Renal pelvis (tissue), 1 donor: ENCODE measurements at regions not wholly inside any gene's neighbourhood (a gene's known extent, or its start where the extent isn't known, plus 50 kb on each side); places are given as distances from the start of the nearest gene placed in this dataset.
"Not testable (repeated sequence)": the region's sequence is repeated elsewhere in the genome, so short reads cannot be mapped to it uniquely, and the experiment has no call there.

Source experiments
- DNase-seq: peaks from one replicate; pipeline ENCODE4 v3.0.0-alpha.2; 2013

GRCh38 chr5:72651109-72651508, 143.9 kb upstream of the ZNF366 start:
- no peak for DNase-seq

- no peak for DNase-seq
These were observed 142.2 kb upstream of the ZNF366 start for GRCh38 chr5:72649449-72649848.

DNA sequence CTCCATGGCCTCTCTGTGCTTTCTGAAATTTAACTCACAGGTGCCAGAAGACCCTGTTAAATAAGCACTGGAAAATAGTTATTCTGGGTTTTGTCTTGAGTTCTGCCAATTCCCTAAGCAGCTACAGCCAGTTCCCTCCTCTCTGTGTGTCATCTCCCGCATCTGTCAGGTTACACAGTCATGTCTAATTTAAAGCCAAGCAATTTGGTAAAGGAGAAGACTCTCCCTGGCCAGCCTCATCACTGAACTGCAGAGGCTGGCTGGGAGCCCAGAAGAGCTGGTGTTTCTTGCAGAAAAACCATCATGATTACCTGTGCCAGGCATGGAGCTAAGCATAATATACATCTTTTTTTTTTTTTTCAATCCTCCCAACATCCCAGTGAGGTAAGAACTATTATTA, 141.3 kb upstream of the ZNF366 start:
- DNase-seq: no peak

- no peak for DNase-seq
These were observed 140.6 kb upstream of the ZNF366 start for GRCh38 chr5:72647806-72648205.

- DNase-seq: no peak
These were observed 139.1 kb upstream of the ZNF366 start for GRCh38 chr5:72646246-72646866.

- no peak for DNase-seq
These were observed 138.0 kb upstream of the ZNF366 start for GRCh38 chr5:72645064-72645846.

DNA sequence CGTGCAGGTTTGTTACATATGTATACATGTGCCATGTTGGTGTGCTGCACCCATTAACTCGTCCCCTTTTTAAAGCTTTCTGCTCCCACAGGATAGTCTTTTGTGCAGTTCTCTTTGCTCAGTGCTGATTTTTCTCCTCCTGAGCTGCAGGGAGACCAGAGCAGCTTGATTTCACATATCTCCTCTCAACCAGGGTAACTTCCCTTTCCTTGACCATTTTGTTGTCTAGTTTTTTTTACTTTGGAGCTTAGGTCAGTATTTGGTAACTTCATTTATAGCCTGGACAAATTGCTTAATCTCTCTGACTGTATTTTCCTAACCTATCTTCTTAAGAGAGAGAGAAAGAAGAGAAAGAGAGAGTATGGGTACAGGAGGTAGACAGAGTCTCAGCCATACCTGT, 137.1 kb upstream of the ZNF366 start:
- no peak for DNase-seq

- no peak for DNase-seq
These were observed 134.0 kb upstream of the ZNF366 start for GRCh38 chr5:72641164-72641563.

- no peak for DNase-seq
These were observed 129.8 kb upstream of the ZNF366 start for GRCh38 chr5:72637058-72637457.

DNA sequence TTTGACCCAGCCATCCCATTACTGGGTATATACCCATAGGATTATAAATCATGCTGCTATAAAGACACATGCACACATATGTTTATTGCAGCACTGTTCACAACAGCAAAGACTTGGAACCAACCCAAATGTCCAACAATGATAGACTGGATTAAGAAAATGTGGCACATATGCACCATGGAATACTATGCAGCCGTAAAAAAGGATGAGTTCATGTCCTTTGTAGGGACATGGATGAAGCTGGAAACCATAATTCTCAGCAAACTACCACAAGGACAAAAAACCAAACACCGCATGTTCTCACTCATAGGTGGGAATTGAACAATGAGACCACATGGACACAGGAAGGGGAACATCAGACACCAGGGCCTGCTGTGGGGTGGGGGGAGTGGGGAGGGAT, 129.4 kb upstream of the ZNF366 start:
- DNase-seq: not testable (repeated sequence)

DNA sequence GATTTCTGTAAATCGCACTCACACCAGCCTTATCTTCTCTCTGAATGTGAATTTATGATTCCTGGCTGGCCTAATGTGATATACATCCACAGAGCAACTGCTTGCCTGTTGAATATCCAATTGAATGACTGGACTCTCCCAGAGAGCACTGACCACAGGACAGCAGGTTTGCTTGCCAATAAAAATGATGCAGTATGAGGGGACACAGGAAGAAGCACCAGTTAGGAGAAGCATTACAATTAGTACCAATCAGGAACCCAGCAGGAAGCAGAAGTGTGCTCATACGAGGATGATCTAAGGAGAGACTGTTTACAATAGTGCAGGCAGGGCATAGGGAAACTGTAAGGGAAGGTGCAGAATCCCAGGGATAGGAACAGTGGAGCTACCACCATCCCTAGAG, 127.2 kb upstream of the ZNF366 start:
- DNase-seq: no peak

DNA sequence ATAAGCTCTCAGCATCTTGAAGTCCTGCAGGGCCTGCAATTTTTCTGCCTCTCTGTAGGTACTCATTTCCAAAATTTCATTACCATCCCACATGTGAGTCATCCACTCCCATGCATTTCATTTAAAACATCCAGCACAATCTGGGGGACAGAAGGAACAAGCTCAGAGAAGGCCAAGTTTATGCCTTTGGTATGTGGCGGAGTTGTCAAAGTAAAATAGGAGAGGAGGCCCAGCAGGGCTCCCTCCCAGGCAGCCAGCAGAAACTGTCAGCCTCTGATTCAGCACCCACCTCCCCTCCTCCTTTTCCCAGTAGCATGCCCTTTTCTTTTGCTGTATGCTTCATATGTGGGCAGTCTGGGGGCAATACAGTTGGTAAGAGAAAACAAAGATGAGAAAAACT, 126.4 kb upstream of the ZNF366 start:
- no peak for DNase-seq

DNA sequence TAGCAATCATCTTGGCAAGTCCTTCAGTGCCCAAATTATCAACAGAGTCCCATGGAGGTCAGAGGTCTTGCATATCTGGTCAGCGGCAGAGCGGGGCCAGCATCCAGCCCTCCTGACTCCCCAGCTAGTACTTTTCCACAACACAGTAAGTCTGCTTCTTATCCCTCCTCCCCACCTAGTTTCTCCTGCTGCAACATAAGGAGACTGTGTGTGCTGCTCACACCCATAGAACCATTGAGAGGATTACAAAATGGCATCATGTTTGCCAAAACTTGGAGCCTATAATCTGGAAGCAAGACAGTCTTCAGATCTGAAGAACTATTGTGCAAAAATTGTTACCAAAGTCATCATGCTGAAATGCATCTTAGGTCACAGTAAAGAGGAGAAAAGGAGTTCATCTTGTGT, 125.8 kb upstream of the ZNF366 start:
- no peak for DNase-seq

- no peak for DNase-seq
These were observed 123.5 kb upstream of the ZNF366 start for GRCh38 chr5:72630721-72631120.

DNA sequence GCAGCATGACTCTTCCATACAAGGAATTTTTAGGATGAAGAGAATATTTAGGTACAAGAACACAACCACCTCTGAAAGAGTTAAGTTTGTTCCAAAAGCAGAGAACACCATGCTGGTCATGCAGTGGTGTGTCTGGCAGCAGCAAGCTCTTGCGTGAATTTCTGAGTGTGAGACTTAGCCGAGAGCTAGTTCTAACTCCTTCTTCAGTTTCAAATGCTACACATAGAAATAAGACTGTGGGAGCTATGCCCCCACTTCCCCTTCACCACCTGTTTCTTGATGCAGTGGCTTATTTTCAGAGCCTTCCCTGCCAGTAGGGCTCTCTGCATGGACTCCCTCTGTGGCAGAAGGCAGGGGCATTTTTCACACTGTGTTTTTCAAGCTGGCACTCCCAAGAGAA, 122.9 kb upstream of the ZNF366 start:
- no peak for DNase-seq

DNA sequence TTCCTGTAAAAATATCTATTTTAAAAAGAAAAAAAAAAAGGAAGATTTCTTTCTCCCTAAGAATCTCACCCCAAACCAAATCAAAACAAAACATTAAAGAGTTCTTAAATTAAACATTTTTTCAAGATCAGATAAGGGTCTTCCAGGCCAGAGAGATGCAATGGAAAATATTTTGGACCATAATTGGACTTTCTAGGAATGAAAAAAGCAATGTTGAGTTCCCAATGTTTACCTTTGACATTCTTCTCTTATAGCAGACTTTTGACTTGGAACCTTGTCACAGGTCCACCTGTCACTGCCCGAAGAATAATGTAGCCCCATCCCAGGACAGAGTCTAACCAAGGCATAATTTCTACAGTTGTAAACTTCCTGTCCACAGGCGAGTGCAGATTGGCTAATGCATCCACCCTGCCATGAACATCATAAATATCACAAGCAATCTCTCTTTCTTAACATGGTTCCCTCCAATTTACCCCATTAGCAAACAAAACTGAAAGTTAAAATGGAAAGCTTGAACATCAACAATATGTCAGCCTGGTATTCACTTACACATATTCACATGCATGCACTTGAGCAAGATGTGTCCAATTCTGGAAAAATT, 121.7 kb upstream of the ZNF366 start:
- DNase-seq: no peak

DNA sequence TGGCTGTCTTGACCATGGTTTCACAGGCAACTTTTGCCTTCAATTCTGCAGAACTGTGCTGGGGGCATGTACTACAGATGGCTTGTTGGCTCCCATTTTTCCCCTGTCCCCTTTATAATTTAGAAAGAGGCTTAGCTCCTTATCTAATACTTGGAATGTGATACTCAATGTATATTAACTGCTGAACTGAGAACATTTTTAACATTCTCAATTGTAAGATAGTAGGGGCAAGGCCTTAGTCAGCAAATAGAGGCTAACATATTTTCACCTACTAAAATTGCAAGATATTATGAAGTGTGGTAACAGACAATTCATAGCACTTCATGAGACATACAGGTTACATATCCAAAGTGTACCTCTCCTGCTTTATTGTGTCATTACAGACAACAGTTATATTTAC, 118.1 kb upstream of the ZNF366 start:
- no peak for DNase-seq

GRCh38 chr5:72624641-72625236, 117.5 kb upstream of the ZNF366 start:
- no peak for DNase-seq

GRCh38 chr5:72623936-72624335, 116.7 kb upstream of the ZNF366 start:
- DNase-seq: no peak

DNA sequence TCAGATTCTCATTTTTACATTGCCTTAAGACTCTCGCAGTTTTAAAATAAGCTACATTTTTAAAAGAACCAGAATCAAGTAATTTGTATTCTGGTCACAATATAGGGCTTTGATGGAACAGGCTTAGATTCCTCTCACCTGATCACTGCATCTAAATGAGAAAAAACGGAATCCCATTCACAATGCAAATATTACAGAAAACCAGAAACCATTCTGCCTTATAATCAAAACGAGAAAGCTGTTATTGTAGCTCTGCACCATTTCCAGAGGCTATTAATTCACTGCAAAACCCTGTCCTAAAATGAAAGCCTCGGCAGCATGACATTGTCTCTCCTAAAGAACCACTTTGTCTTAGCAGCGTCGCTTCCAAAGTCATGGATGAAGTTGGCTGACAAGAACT, 116.1 kb upstream of the ZNF366 start:
- DNase-seq: no peak

DNA sequence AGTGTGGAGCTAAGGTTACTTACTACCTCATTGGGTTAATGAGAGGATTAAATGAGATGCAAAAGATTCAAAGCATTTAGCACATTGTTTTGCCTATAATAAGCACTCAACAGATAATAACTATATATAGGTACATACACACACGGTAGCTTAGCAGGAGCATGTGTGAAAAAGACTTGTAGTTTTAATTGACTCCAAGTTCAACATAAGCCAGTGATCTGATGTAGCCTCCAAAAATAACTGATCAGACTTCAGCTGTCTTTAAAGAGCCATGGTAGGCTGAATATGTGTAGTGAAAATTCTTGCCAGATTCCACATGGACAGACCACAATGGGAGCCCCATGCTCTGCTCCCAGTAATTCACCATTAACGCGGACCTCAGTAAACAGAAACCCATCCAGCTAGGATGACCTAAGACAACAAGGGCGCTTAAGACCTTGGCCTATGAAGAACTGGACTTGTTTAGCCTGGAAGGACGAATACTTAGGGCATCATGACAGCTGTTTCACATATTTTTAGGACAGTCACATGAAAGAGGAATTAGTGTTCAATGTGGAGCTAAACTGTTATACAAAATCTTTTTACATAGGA, 115.1 kb upstream of the ZNF366 start:
- no peak for DNase-seq

- no peak for DNase-seq
These were observed 114.4 kb upstream of the ZNF366 start for GRCh38 chr5:72621576-72621975.

- no peak for DNase-seq
These were observed 112.5 kb upstream of the ZNF366 start for GRCh38 chr5:72619677-72620076.
